ENCODE measurements at regions not wholly inside any gene's neighbourhood (a gene's known extent, or its start where the extent isn't known, plus 50 kb on each side); places are given as distances from the start of the nearest gene placed in this dataset.

DNA sequence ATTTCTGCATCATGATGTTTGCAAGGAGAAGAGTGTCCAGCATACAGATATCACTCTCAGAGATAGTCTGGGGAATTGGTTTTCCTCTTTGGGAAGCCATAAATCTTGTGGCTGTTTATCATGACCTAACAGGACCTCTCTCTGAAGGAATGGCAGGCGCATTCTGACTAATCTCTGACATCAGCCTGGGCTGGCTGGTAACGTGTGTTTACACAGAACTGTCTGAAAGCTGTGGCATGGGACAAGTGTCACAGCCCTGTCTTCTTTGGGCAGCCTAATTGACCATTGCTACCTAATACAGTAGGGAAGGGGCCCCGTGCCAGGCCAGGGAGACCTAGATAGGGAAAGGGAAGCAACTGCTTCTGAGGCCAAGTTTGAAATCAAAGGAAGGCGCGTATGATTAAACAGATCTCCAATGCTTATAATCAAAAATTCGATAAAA is 73.9 kb upstream of the CABCOCO1 start (continued):
- peak; percentile 77; the same call in 1 of the 2 replicates for TF ChIP-seq KHSRP (IDR thresholded peaks at IDR 0.05)
- no peak for TF ChIP-seq ZNF140 (CRISPR knock-in tag; IDR thresholded peaks at IDR 0.05)
- TF ChIP-seq ZNF695 (CRISPR knock-in tag; IDR thresholded peaks at IDR 0.05) = no peak
- TF ChIP-seq DPF2 (IDR thresholded peaks at IDR 0.05) = peak; percentile 97
- TF ChIP-seq, protein P1, sequence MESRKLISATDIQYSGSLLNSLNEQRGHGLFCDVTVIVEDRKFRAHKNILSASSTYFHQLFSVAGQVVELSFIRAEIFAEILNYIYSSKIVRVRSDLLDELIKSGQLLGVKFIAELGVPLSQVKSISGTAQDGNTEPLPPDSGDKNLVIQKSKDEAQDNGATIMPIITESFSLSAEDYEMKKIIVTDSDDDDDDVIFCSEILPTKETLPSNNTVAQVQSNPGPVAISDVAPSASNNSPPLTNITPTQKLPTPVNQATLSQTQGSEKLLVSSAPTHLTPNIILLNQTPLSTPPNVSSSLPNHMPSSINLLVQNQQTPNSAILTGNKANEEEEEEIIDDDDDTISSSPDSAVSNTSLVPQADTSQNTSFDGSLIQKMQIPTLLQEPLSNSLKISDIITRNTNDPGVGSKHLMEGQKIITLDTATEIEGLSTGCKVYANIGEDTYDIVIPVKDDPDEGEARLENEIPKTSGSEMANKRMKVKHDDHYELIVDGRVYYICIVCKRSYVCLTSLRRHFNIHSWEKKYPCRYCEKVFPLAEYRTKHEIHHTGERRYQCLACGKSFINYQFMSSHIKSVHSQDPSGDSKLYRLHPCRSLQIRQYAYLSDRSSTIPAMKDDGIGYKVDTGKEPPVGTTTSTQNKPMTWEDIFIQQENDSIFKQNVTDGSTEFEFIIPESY (CRISPR knock-in tag; IDR thresholded peaks at IDR 0.05) = no peak
- TF ChIP-seq NEUROD1 (IDR thresholded peaks at IDR 0.05; ENCODE audit: borderline replicate concordance, low read depth, low read length, partially characterized antibody) = peak; percentile 77
- TF ChIP-seq, protein P2, sequence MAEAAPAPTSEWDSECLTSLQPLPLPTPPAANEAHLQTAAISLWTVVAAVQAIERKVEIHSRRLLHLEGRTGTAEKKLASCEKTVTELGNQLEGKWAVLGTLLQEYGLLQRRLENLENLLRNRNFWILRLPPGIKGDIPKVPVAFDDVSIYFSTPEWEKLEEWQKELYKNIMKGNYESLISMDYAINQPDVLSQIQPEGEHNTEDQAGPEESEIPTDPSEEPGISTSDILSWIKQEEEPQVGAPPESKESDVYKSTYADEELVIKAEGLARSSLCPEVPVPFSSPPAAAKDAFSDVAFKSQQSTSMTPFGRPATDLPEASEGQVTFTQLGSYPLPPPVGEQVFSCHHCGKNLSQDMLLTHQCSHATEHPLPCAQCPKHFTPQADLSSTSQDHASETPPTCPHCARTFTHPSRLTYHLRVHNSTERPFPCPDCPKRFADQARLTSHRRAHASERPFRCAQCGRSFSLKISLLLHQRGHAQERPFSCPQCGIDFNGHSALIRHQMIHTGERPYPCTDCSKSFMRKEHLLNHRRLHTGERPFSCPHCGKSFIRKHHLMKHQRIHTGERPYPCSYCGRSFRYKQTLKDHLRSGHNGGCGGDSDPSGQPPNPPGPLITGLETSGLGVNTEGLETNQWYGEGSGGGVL (CRISPR knock-in tag; IDR thresholded peaks at IDR 0.05) = no peak
- peak; percentile 91 for TF ChIP-seq GATAD2A (IDR thresholded peaks at IDR 0.05)
- no peak for TF ChIP-seq SRSF9 (IDR thresholded peaks at IDR 0.05; ENCODE audit: borderline replicate concordance, low read depth, low read length)
- no peak for TF ChIP-seq GATAD2B (IDR thresholded peaks at IDR 0.05; ENCODE audit: borderline replicate concordance)
- TF ChIP-seq SAFB2 (IDR thresholded peaks at IDR 0.05; ENCODE audit: borderline replicate concordance, low read depth, low read length, severe bottlenecking) = no peak
- no peak for TF ChIP-seq STAT5B (CRISPR knock-in tag; IDR thresholded peaks at IDR 0.05)
- no peak for TF ChIP-seq BDP1 (IDR thresholded peaks at IDR 0.05; ENCODE audit: insufficient read depth, insufficient read length)
- peak; percentile 91 for TF ChIP-seq ZNF175 (CRISPR knock-in tag; IDR thresholded peaks at IDR 0.05; ENCODE audit: low read depth)
- no peak for TF ChIP-seq NFXL1 (CRISPR knock-in tag; IDR thresholded peaks at IDR 0.05)
- TF ChIP-seq ARNT (IDR thresholded peaks at IDR 0.05) = 0 out of 4 replicates have a peak, but pooled peaks of 1 of the 2 experiments have one; percentile 31
- 0 out of 2 replicates have a peak, but pooled peaks have one; percentile 18 for TF ChIP-seq ADNP (tag; IDR thresholded peaks at IDR 0.05)
- peak; percentile 94 for TF ChIP-seq LEF1 (IDR thresholded peaks at IDR 0.05)
- no peak for TF ChIP-seq ZNF232 (CRISPR knock-in tag; IDR thresholded peaks at IDR 0.05)
- peak; percentile 97 for TF ChIP-seq TAL1 (IDR thresholded peaks at IDR 0.05)
- no peak for TF ChIP-seq HNRNPH1 (optimal IDR thresholded peaks at IDR 0.05; ENCODE audit: low read depth, low read length)
- TF ChIP-seq PRPF4 (IDR thresholded peaks at IDR 0.05; ENCODE audit: insufficient read depth, low read depth, low read length, poor library complexity, severe bottlenecking) = no peak
- TF ChIP-seq, protein P3, sequence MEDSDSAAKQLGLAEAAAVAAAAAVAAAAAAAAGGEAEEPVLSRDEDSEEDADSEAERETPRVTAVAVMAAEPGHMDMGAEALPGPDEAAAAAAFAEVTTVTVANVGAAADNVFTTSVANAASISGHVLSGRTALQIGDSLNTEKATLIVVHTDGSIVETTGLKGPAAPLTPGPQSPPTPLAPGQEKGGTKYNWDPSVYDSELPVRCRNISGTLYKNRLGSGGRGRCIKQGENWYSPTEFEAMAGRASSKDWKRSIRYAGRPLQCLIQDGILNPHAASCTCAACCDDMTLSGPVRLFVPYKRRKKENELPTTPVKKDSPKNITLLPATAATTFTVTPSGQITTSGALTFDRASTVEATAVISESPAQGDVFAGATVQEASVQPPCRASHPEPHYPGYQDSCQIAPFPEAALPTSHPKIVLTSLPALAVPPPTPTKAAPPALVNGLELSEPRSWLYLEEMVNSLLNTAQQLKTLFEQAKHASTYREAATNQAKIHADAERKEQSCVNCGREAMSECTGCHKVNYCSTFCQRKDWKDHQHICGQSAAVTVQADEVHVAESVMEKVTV (CRISPR knock-in tag; IDR thresholded peaks at IDR 0.05) = no peak
- no peak for TF ChIP-seq SMC3 (conservative IDR thresholded peaks at IDR 0.05; ENCODE audit: insufficient read depth, low read depth, low read length)
- no peak for TF ChIP-seq OTX1 (CRISPR knock-in tag; IDR thresholded peaks at IDR 0.05)
- TF ChIP-seq CBFA2T3 (IDR thresholded peaks at IDR 0.05) = peak; percentile 97
- TF ChIP-seq CBFB (CRISPR knock-in tag; IDR thresholded peaks at IDR 0.05) = no peak
- TF ChIP-seq ATF1 (CRISPR knock-in tag; IDR thresholded peaks at IDR 0.05) = no peak
- peak; percentile 91 for TF ChIP-seq ATF1 (tag; IDR thresholded peaks at IDR 0.05)

Measured in K562 (cell line).